ENCODE measurements at regions not wholly inside any gene's neighbourhood (a gene's known extent, or its start where the extent isn't known, plus 50 kb on each side); places are given as distances from the start of the nearest gene placed in this dataset.

DNA sequence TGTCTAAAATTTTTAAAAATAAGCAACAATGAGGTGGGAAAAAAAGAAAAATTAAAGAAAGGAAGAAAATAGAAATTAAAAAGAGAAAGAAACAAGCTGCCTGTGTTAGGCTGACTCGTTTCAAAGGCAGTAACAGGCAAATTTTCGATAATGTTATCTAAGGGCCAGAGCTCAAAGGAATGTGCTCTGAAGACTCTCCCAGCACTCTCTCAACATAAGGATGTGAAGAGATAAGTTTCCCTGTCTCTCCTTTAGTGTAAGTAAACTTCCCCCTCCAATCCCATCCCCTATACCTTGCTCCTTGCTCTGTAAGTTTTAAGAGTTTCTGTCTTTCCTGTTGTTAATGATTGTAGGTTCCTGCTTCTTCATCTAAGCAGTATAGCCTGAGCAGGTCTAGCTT is 172.8 kb downstream of the TEX13C start:
- no peak for TF ChIP-seq CTCF (IDR thresholded peaks at IDR 0.05)
- TF ChIP-seq POLR2A (IDR thresholded peaks at IDR 0.05): no peak
